ENCODE measurements at regions not wholly inside any gene's neighbourhood (a gene's known extent, or its start where the extent isn't known, plus 50 kb on each side); places are given as distances from the start of the nearest gene placed in this dataset.

- H3K9me3 ChIP-seq (replicated peaks in 1 of 2; ENCODE audit: control insufficient read depth in 1 of 2, insufficient read depth in 1 of 2, low read length in 2 of 2): peaks cover 2 to 10% of the 10 kb centered on the region in 2 donors
- no peaks in the 10 kb centered on the region for H4K20me1 ChIP-seq (ENCODE audit: insufficient read depth, low read length)
- no peak overlapping the region for H3K27ac ChIP-seq (ENCODE audit: low read depth in 1 of 2, low read length in 2 of 2)
- no CpG with 5 or more reads among the region's 2 CpGs for WGBS (ENCODE audit: insufficient coverage)
- no peak overlapping the region for H3K9ac ChIP-seq (ENCODE audit: insufficient read depth, low read length, poor library complexity, severe bottlenecking)
- Mint-ChIP-seq H3K4me3 (no peak overlapping the region), H3K9me3 (peaks cover 0 to 8% (median 2%) of the 10 kb centered on the region in 7 donors), H3K27ac (no peak overlapping the region), H3K4me1 (no peaks in the 10 kb centered on the region), H3K36me3 (no peaks in the 10 kb centered on the region), H3K27me3 (ENCODE audit: low read depth in 3 of 3) (no peaks in the 10 kb centered on the region)
- DNase-seq: no peak
- TF ChIP-seq CTCF (IDR thresholded peaks at IDR 0.05): no peak
- H3K36me3 ChIP-seq (replicated peaks in 1 of 2; ENCODE audit: control insufficient read depth in 1 of 2, insufficient read depth in 2 of 2, low read length in 2 of 2): no peaks in the 10 kb centered on the region
- no peaks in the 10 kb centered on the region for H3K4me1 ChIP-seq (ENCODE audit: control insufficient read depth in 1 of 2, insufficient read depth in 2 of 2, low read length in 2 of 2)
- H3K4me3 ChIP-seq (replicated peaks in 1 of 3; ENCODE audit: low read depth in 2 of 3, low read length in 3 of 3): no peak overlapping the region
- H3K27me3 ChIP-seq (ENCODE audit: control insufficient read depth in 2 of 2, insufficient read depth in 2 of 2, low read length in 2 of 2): no peaks in the 10 kb centered on the region
- H2AFZ ChIP-seq (ENCODE audit: insufficient read depth, low read depth, low read length, poor library complexity, severe bottlenecking): no peak overlapping the region
- no peaks in the 10 kb centered on the region for H3K79me2 ChIP-seq (ENCODE audit: insufficient read depth, low read length)
- H3K4me2 ChIP-seq (replicated peaks; ENCODE audit: extremely low read depth, low read length, poor library complexity, severe bottlenecking): no peak overlapping the region
- intact Hi-C loops (cut with micrococcal nuclease): no loop called here
Measured at GRCh38 chr3:95272781-95273180, 1209.9 kb downstream of the NSUN3 start.

DNA sequence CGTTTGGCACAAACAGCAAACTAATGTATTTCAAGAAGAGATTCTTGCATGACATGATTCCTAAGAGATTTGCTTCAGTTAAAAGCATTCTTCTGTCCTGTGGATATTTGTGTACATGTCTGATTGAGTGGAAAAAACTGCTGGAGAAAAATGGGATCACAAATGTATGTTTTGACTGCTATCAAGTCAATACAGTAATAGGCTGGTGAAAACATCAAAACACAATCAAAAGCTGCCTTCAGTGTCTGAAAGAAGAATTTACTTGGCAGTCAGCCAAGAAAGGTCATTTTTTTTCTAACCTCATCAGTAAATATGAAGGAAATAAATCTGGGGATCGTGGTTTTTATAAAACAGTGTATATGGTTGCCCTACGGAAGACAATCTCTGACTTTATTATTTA is 1214.8 kb downstream of the NSUN3 start:
- peaks cover 0 to 9% (median 0%) of the 10 kb centered on the region in 7 donors for H3K9me3 Mint-ChIP-seq
- no peak for TF ChIP-seq CTCF (IDR thresholded peaks at IDR 0.05)
- Histone ChIP-seq H3K9me3 (replicated peaks in 1 of 2; ENCODE audit: control insufficient read depth in 1 of 2, insufficient read depth in 1 of 2, low read length in 2 of 2) (peaks cover 6 to 10% of the 10 kb centered on the region in 2 donors), H4K20me1 (ENCODE audit: insufficient read depth, low read length) (no peaks in the 10 kb centered on the region), H3K9ac (ENCODE audit: insufficient read depth, low read length, poor library complexity, severe bottlenecking) (no peak overlapping the region), H3K4me3 (replicated peaks in 1 of 3; ENCODE audit: low read depth in 2 of 3, low read length in 3 of 3) (no peak overlapping the region), H3K4me1 (ENCODE audit: control insufficient read depth in 1 of 2, insufficient read depth in 2 of 2, low read length in 2 of 2) (no peaks in the 10 kb centered on the region), H3K36me3 (replicated peaks in 1 of 2; ENCODE audit: control insufficient read depth in 1 of 2, insufficient read depth in 2 of 2, low read length in 2 of 2) (no peaks in the 10 kb centered on the region), H3K79me2 (ENCODE audit: insufficient read depth, low read length) (no peaks in the 10 kb centered on the region), H3K27ac (ENCODE audit: low read depth in 1 of 2, low read length in 2 of 2) (no peak overlapping the region), H2AFZ (ENCODE audit: insufficient read depth, low read depth, low read length, poor library complexity, severe bottlenecking) (no peak overlapping the region), H3K4me2 (replicated peaks; ENCODE audit: extremely low read depth, low read length, poor library complexity, severe bottlenecking) (no peak overlapping the region), H3K27me3 (ENCODE audit: control insufficient read depth in 2 of 2, insufficient read depth in 2 of 2, low read length in 2 of 2) (no peaks in the 10 kb centered on the region)
- no peaks in the 10 kb centered on the region for H3K4me1 Mint-ChIP-seq
- H3K27ac Mint-ChIP-seq: no peak overlapping the region
- no peaks in the 10 kb centered on the region for H3K27me3 Mint-ChIP-seq (ENCODE audit: low read depth in 3 of 3)
- no peak overlapping the region for H3K4me3 Mint-ChIP-seq
- WGBS (ENCODE audit: insufficient coverage): no CpG with 5 or more reads among the region's 3 CpGs
- H3K36me3 Mint-ChIP-seq: no peaks in the 10 kb centered on the region
- no peak for DNase-seq
- intact Hi-C loops (cut with micrococcal nuclease): no loop called here

Measured in CD14-positive monocyte (primary cell).